ENCODE measurements at regions not wholly inside any gene's neighbourhood (a gene's known extent, or its start where the extent isn't known, plus 50 kb on each side); places are given as distances from the start of the nearest gene placed in this dataset.

GRCh38 chr6:125519367-125519766 is 217.6 kb upstream of the HDDC2 start:
- TF ChIP-seq POLR2A (IDR thresholded peaks at IDR 0.05) (no peak), CTCF (IDR thresholded peaks at IDR 0.05) (no peak)
